ENCODE measurements at regions not wholly inside any gene's neighbourhood (a gene's known extent, or its start where the extent isn't known, plus 50 kb on each side); places are given as distances from the start of the nearest gene placed in this dataset.
A peak's percentile ranks its signal among the peaks of the same experiment; 100 is the strongest.

DNA sequence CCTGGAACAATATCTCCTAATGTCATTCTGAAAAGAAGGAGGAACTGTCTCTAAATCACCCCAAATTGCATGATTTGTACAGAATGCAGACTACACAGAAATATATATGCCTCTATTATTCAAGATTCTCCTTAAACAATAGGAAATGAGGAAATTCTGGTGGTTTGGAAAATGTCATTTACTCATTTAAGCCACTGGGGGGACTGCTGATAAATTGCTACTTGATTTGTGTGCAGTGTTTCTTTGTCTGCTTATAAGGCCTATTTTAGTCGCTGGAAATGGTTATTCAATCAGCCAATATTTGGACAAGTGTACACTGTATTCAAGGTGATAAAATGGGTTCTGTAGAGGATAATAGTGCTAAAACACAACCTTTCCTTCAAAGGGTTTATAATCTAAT, 801.9 kb upstream of the CELF4 start:
- no peak for DNase-seq

- DNase-seq = peak; percentile 25
Measured at GRCh38 chr18:38362286-38362792, 796.7 kb upstream of the CELF4 start.

DNA sequence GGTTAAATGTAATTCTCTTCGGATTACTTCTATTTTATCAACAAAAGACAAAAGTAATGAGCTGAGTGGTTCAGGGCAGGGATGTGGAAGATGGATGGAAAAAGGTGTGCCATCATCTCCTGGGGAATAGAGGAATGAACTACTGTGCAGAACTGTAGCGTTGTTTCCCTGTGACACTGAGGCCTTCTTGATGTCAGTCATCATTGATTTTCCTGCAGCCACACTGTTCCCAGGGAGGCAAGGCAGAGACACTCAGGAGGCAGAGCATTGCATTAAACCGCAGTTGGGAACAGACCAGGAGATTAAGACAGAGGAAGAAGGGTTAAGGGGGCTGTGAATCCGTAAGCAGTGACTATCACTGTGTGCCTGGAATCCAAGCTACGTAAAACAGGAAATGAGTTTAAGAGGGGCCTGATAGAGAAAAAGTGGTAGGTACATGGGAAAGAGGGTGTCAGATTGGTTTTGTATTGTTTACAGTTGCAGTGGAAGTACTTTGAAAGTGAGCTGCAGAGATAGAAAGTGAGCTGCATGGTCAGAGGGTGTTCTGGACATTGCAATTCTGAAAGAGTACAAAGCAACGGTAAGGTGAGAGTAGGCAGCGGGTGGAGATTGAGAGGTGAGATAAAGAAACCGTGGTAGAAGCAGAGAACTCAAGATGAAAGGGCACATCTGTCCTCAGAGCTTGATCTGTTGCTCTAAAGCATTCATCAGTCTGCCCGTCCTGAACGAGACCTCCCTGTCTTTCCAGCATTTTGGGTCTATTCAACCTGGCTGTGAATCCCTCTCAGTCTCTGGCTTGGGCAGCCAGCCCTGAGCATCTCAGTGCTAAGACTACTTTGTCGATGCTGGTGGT, 793.4 kb upstream of the CELF4 start:
- no peak for DNase-seq

DNA sequence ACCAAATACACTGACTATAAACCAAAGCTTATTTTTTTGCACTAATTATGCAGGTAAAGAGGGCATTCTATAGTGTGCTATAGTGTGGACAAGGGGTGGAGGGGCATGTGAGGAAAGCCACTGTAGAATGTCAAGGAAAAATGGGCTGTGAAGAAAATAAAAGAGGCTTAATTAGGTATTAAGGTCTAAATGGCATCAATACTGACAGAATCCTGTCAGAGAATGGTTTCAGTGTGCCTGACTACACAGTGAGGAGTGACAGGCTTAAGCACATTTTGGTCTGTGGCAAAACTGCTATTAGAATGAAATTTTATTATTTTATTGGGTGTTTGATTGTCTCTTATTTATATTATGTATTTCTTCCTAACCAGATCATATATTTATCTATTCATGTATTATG, 787.6 kb upstream of the CELF4 start:
- no peak for DNase-seq

DNA sequence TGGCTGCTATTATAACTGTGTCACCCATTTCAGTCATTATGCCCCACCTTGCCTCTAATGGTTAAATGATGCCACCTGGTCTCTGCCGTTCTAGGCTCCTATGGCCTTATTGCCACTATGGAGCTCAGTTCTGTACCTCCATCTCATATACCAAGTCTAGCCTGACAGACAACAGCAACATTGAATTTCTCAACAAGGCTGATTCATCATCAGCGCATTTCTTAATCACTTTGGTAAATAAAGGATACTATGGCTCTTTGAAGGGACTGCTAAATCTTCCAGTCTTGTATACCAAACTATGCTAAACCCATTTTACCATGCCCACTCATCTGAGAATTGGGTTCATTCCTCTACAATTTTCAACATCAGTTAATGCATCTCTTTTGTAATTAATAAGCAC, 784.5 kb upstream of the CELF4 start:
- DNase-seq = no peak

- no peak for DNase-seq
Measured at GRCh38 chr18:38330573-38330972, 765.0 kb upstream of the CELF4 start.

DNA sequence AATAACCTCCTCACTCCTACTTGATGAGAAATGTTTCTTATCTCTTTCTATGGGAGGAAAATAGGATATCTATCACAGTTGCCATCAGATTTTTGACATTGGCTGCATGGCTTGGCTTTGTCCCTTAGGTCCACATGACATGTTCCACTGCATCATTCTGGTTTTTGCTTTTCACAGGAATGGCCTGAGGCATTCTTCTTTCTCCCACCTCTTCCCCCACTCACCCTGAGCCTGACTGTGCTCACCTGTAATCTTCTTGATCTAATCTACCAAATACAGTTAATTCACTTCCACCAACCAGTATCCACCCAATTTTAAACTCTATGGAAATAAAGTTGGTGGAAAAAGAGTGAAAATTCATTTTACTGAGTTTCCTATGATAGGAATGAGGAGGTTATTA, 763.5 kb upstream of the CELF4 start:
- no peak for DNase-seq

GRCh38 chr18:38322206-38322605, 756.6 kb upstream of the CELF4 start:
- no peak for DNase-seq

DNA sequence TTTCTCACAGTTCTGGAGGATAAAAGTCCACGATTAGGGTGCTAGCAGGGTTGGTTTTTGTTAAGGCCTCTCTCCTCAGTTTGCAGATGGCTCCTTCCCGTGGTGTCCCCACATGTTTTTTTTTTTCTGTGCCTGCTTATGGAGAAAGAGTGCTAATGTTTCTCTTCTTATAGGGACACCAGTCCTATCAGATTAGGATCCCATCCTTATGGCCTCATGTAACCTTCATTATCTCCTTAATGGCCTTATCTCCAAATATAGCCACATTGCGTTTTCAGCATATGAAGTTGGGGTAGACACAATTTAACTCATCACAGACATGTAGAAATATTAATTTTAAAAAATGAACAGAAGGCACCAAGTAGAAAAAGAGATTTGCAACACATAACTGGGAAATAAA, 755.7 kb upstream of the CELF4 start:
- DNase-seq = no peak

DNA sequence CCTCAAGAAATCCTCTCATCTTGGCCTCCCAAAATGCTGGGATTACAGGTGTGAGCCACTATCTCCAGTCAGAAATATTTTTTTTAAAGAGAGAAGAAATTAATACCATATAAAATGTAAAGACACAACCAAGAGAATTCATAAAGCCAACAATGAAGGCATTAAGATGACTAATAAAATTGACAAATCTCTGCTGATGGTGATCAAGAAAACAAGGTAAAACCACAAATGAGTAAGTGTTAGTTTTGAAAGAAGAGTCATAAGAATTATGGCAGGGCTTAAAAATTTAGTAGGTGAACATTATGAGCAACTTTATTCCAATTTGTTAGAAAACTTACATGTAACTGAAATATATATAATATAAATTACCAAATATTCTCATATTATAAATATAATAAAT, 752.8 kb upstream of the CELF4 start:
- no peak for DNase-seq

- no peak for DNase-seq
Measured at GRCh38 chr18:38313831-38314230, 748.2 kb upstream of the CELF4 start.

GRCh38 chr18:38312532-38312931, 746.9 kb upstream of the CELF4 start:
- DNase-seq = no peak

DNA sequence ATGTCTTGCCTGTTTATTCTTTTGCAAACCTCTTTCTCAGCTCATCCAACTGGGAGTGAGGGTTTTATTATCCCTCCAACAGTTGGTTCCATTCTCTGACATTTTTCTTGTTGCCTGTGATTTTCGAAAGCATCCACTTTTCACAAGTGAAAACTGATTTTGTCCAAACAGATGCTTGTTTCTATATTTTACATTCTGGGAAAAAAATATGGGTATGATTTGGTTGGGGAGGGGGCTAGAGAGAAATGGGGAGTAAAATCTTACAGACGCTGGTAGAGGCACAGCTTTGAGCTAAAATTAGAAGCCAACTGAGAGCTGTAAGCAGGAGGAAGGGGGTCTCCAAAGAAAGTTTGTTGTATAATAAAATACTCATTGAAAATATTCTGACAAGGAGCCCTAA, 745.3 kb upstream of the CELF4 start:
- DNase-seq = no peak

DNA sequence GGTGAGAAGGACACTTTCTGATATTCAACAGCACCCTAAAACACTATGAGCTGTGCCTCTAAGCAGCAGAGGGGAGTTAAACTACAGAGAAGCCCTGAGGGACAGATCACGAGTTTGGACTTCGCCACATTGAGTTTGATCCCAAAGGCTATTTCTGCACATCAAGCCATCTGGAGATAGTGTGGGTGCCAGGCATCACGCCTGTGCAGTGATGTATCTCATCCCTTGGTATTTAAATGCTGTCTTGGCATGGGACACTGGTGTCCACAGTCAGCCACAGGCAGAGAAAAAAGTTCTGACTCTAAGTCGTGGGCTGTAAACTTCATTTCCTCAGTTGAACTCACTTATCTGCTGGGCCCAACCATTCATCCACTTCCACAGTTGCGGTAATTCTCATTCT, 742.3 kb upstream of the CELF4 start:
- DNase-seq = no peak

GRCh38 chr18:38305961-38306360, 740.4 kb upstream of the CELF4 start:
- DNase-seq = no peak

- no peak for DNase-seq
Measured at GRCh38 chr18:38301621-38302020, 736.0 kb upstream of the CELF4 start.

DNA sequence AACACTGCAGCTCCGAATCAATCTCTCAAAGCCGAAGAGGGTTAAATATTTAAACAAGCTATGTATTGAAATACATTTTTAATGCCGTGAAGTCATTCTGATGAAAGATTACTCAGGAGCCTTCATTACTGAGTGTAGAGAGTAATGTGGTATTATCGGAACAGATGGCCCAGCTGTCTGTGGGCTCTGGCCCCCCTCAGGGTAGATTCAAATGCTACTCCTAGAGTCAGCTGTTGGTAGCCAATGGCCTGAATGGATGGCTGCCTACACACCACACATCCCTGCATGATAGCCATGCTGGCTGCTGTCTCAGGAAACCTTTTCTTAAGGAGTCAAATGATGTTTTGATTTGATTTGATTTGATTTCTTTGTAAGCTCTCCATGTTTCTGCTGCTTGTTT, 732.3 kb upstream of the CELF4 start:
- DNase-seq = no peak

DNA sequence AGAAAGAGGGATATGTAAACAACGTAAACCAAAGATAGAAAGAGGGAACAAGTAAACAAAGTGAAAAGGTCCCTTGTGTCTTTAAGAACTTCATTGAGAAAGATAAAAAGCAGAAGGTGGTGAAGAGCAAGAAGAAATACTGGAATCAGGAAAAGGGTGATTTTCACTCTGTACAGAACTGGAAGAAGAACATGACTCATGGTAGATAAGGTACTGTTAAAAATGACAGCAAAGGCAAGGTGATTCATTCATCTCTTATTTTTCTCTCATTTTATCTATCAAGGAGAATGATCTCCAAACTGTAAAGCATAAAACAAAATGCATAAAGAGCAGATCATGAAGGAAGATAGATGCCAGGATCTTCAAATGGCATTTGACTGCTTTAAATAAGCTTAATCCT, 724.6 kb upstream of the CELF4 start:
- DNase-seq = no peak

DNA sequence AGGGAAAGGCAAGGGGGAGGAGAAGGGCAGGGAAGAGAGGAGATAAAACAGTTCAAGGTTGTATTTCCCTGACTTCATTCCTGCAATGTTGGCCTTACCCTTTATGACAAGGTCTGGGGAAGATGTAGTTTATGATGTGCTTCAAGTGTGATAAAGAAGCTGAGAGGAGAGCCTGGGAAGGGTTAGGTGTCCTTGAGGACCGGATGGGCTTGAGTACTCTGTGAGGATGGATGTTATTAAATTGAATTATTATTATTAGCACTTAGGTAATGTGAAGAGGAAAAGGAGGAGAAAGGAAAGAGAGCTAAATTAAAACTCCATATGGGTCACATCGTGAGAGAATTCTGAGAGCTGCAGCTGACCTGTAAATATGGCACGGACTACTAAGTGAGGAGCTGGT, 719.4 kb upstream of the CELF4 start:
- DNase-seq = no peak

GRCh38 chr18:38263066-38263465, 697.5 kb upstream of the CELF4 start:
- no peak for DNase-seq

DNA sequence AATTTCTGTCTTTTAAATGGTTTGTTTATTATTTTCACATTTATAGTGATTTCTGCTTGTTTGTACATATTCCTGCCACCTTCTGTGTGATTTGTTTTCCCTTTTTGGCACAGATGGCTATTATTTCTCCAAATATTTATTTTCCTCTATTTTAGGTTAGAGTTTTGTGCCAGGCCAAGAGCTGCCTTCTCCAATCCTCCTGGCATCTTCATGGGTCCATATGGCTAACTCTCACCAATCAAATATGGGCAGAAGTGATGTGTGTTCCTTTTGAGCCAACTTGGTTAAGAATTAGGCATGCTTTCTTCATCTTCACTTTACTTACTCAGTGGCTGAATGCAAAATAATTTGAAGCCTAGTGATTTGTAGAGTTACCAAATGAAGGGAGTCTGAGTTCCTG, 697.1 kb upstream of the CELF4 start:
- no peak for DNase-seq

DNA sequence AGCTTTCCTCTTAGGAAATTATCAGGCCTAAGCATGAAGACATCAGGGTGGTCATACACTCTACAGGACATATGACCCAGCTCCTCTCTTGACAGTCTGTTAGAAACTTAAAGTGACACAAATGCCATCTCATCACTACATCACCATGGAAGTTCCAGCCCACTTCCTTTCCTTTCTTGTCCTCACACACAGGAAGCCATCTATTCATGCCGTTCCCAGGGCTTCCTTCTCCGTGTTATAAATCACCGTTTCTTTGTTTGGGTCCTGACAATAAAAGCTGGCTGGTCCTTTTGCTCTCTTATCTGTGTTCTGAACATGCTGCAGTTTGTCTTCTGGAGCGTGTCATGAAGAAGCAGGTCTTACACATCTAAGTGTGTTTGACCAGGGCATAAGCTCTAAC, 692.1 kb upstream of the CELF4 start:
- DNase-seq = no peak

- no peak for DNase-seq
Measured at GRCh38 chr18:38256366-38256765, 690.8 kb upstream of the CELF4 start.

- no peak for DNase-seq
Measured at GRCh38 chr18:38250971-38251370, 685.4 kb upstream of the CELF4 start.

DNA sequence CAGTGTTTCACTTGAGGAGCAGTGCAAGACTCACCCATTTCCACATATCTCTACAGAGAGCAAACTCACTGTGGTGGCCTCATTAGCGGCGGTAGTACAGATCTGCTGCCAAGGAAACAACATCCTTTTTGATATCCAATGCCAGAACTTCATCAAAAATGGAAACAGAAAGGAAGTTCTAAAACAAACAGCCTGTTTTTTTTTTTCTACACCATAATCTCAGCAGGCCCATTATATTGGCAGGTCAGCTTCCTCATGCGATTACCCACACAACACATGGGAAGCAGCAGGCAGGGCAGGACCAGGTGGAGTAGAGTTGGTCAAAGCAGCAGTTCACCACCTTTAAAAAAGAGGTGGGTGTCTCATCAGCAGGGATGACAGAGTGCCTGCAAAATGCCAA, 678.9 kb upstream of the CELF4 start:
- no peak for DNase-seq
